ENCODE measurements at regions not wholly inside any gene's neighbourhood (a gene's known extent, or its start where the extent isn't known, plus 50 kb on each side); places are given as distances from the start of the nearest gene placed in this dataset.

DNA sequence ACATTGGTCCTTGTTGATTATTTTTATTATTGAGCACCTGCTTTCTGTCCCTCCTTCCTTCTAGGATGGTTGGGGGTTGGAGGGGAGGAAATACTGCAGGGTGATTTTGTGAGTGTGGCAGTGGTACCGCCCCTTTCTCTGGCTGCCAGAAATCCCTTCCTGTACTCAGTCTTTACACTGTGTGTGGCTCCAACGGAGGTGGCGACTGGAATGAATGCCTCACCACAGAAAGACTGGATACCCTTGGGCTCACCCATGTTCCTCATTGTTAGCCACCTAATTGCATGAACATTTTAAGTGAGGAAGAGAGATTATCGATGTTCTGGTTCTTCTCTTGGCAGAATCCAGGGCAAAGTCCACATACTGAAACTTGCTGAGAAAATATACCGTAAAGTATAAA is 272.0 kb upstream of the E2F7 start:
- DNase-seq (ENCODE audit: low spot score) = no peak
- intact Hi-C loops (cut with DNase I) = no loop called here

DNA sequence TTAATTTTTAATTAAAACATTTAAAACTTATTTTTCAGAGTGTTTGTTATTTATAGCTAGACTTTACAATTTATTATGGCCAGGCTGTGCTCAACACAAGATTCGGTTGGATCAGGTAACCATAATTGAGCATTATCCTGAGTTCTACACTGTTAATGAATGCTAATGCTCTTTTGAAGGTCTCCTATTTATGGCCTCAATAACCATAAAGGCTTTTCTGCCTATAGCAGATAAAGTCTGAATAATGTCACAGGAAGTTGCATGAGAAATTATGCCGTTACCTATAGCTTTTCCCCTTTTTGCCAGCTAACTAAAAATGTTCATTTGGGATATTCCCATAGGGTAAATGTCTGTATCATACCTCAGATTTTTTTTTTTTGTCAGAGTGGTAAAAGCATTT is 269.4 kb upstream of the E2F7 start:
- intact Hi-C loops (cut with DNase I) = no loop called here
- DNase-seq (ENCODE audit: low spot score) = no peak

DNA sequence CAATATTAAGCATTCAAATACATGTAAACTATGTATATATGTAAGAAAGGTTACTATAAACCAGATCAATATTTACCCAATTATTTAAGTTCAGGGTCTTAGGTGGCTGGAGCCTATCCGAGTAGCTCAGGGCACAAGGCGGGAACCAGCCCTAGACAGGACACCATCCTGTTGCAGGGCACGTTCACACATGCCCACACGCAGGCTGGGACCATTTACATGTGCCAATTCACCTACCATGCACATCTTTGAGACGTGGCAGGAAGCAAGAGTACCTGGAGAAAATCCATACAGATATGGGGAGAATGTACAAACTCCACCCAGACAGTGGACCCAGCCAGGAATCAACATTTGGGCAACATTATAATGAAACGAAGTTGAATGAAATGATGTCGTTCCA is 263.0 kb upstream of the E2F7 start:
- DNase-seq (ENCODE audit: low spot score) = no peak
- intact Hi-C loops (cut with DNase I) = no loop called here

DNA sequence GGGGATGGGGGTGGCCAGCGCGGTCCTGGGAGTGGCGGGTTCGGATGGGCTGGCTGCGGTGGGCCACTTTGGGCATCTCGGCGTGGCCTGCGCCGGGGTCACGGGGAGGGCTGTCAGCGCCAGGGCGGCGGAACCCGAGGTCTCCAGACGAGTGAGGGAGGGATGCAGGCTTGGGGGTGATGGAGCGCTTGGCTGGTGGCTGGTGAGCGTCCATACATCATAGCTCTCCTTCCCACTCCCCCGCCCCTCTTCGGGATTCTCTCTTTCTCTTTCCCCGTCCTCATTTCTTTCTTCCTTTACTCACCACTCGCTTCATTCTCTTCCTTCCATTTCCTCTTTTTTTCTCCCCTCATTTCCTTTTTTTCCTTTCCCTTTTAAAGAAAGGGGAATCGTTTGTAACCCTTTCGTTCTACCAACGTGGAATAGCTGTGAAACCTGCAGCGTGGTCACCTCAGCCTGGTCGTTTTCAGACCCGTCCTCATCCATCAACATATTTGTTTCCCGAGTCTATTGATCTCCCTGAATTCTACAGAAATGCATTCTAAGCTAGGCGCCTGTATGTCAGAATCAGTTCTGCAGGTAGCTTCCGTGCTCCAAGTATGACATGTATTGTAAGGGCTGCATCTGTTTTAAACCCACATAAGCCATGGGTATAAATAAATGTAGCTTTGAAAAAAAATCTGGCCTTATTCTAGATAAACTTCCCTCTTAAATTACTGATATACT is 260.3 kb upstream of the E2F7 start:
- no peak for DNase-seq (ENCODE audit: low spot score)
- intact Hi-C loops (cut with DNase I) = no loop called here

DNA sequence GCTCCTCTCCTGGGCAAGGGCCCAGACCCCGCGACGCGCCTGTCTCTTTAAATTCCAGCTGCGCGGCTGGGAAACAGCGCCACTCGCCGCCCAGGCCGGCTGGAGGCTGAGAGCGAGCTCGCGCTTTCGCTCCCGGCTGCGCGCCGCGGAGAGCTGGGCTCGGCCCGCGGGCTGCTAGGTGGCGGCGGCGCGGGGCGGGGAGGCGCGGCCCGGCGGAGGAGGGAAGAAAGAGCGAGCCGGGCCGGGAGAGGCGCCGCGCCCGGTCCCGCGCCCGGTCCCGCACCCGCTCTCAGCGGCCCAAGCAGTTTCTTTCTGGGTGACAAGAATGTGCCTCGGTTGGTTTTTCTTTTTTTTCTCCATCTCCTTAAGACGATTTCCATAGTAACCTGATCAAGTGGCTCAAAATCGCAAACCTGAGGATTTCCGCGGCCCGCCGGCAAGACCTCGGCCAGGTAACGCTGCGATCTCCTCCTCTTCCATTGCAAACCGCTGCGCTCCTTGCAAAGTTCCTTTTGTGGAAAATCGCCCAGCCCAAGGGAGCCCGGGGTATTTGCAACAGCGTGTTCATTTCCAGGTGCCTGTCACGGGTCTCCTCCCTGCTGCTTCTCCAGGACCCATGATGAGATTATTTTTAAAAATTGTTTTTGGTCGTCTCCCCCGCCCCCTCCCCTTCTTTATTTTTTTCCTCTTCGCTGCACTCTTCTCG is 259.5 kb upstream of the E2F7 start:
- intact Hi-C loops (cut with DNase I) = no loop called here
- DNase-seq (ENCODE audit: low spot score) = peak; percentile 83

DNA sequence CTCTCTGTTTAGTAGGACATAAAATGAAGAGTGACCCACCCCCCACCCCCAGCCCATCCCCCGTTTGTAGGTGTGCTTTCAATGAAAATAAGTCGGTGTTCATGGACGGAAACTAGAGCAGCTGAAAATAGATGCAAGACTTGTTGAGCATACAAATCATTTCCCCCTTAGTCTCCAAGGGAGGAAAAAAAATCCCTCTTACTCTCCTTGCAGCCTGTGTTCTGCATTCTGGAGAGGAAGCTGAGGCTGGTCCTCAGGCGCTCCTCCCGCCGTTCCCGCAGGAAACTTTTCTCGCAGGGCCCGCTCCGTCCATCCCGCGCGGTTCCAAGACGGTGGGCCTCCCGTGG is 259.0 kb upstream of the E2F7 start:
- intact Hi-C loops (cut with DNase I) = no loop called here
- DNase-seq (ENCODE audit: low spot score) = no peak

DNA sequence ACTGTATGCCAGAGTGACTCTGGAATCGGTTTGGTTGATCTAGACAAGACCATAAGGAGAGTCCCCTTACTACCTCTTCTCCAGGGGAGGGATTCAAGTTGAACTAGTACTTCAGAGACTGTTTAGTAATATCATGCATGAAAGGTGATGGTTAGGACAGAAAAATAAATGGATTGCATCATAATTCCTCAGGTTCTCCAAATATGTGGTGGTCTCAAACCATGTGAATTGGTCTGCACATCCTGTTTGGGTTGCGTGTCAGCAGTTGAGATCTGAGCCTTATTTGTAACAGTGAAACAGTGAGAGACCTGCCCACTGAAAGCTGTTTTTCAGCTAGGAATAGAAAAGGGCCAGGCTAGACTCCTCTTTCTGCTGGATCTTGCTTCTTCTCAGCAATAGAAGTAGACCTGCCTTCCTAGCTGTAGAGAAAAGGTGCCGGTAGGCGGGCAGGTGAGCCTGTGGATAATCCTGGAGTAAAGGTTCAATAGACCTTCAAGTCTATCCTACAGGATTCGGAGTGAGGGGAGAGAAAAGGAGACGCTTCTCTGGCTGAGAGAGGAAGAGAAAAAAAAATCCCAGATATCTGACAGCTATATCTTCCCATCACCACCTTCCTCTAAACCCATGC is 258.5 kb upstream of the E2F7 start:
- intact Hi-C loops (cut with DNase I) = no loop called here
- DNase-seq (ENCODE audit: low spot score) = no peak

DNA sequence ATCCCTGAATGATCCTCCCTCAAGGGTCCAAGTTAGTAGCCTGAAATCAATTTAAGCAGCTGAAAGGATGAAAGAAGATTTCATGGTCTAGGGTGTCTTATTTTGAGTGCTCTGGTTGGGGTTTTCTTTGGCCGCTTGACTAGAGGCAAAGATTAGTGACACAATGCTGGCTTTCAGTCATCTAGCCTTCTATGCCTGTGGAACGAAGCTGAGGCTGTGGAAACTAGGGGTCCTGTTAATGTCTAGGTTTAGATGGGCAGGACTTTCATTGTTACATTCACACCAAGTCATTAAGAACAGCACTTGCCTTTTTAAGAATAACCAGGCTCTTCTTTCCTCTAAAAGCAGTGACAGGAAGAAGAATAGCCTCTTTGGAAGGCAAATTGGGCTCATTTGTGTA is 253.8 kb upstream of the E2F7 start:
- intact Hi-C loops (cut with DNase I) = no loop called here
- DNase-seq (ENCODE audit: low spot score) = no peak

DNA sequence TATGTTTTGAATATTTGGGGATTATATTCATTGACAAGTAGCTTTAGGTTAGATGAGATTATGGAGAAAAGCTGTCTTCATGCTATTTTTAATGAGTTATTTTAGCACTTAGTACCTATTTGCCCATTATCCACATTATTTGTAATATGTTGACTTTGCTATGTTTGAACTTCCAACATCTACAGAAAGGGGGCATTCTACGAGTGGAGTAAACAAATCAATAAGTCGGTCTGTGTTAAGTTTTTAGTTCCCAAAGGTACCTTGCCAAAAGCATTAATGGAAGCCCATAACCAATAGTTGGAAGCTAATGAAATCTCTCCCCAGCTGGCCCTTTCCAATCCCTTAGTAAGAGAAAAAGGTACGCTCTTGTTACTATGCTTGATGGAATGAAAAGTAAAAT is 250.0 kb upstream of the E2F7 start:
- intact Hi-C loops (cut with DNase I) = no loop called here
- DNase-seq (ENCODE audit: low spot score) = no peak

DNA sequence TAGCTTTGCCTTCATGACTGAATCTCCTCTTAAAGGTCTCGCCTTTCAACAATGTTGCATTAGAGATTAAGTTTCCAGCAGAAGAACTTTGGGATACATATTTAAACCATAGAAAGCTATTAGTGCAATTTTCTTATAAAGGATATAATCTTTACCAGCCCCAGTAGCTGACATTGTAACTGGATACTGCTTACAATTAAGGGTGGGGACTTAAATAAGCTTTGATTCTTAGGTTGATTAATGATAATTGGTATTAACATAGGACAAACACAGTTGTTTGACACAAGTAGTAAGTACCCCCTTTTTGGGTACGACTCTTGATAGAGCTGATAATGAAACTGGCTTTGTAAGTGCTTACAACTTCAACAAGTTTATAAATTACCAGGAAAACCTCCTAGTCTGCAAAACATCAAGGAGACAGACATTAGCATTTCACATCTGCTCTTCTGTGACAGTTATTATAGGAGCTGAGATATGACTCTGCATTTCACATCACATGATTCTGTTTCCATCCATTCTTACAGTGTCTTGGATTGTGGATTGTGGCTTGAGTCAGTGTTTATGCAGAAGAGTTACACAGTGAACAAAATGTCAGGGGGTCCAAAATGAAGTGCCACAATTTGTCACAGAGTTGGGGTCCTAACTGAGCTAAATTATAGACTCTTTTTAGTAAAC is 249.1 kb upstream of the E2F7 start:
- no peak for DNase-seq (ENCODE audit: low spot score)
- intact Hi-C loops (cut with DNase I) = no loop called here

DNA sequence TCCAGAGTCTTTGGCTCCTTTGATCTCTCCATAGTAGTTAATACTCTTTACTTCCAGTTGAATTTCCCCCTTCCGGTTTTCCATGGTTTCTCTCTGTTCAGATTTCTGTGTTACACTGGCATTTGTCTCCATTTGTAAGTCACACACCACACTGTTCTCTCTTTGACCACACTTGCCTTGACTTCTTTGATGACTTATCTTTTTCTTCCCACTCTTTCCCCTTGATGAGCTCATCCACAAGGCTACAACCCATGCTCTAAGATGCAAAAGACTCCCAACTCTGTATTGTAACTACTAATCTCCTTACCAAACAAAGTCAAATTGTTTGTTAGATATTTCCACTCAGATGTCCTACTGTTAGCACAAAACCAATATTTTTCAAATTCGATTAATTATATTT is 242.7 kb upstream of the E2F7 start:
- intact Hi-C loops (cut with DNase I) = no loop called here
- no peak for DNase-seq (ENCODE audit: low spot score)

DNA sequence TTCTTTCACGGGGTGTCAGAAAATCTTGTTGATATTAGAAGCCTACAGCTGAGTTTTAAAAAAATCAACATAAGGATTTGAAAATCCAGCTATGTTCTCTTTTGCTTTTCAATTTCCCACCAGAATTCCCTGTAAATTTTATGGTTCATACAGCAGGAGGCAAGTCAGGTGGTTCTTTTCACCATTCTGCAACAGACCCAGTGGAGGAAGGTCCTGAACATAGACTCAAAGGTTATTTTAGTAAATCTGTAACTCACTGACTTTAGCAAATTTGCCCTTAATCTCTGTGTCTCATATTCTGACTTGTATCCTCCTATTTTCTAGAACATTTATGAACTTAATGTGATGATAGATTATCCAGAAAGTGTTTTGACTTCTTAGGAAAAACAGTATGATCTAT is 235.4 kb upstream of the E2F7 start:
- DNase-seq (ENCODE audit: low spot score) = no peak
- intact Hi-C loops (cut with DNase I) = no loop called here

DNA sequence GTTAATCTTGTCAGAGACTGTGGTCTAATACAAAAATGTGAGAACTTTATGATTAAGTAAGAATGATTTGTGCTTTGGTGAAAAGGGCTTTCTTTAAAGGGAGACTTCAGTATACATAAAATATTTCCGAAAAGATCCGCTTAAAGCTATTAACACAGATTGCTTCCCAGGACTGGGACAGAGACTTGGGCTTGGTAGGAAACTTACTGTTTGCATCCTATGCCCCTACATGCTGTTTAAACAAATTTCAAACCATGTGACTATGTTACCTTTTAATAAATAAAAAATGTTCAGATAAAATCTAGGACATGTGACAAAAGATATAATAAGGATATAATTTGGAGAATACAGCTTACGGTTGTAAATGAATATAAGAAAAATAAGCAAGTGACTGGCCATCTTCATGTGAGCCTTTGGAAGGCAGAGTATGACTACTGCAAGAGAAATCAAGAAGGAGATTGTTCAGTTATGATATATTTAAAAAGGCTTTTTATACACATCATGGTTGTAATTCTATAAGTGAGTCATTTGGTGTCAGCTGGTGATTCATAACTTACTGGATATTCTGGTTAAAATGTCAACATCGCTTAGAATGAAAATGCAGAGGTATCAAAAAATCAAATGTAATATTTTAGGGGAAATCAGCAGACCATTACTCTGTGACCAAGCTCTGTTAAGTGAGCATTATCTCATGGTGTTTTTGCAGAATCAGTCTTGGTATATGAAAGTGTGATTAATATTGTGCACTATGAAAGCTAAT is 234.7 kb upstream of the E2F7 start:
- no peak for DNase-seq (ENCODE audit: low spot score)
- intact Hi-C loops (cut with DNase I) = no loop called here

DNA sequence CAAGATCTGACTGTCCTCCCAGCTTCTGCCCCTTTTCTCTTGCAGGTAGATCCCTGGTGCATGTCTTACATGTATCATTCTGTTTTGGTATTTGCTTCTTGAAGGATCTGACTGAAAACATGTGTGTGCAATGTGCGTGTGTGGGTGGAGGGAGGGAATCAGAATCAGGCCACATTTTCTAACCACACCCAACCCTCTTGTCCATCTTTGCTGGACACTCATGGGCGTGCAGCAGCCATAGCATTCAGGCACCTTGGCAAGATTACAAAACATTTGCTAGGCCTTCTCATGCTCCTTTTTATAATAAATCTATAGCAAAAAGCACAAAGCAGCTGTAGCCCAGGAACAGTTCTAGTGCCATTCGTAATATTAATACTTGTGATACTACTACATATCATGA is 233.6 kb upstream of the E2F7 start:
- intact Hi-C loops (cut with DNase I) = no loop called here
- no peak for DNase-seq (ENCODE audit: low spot score)

DNA sequence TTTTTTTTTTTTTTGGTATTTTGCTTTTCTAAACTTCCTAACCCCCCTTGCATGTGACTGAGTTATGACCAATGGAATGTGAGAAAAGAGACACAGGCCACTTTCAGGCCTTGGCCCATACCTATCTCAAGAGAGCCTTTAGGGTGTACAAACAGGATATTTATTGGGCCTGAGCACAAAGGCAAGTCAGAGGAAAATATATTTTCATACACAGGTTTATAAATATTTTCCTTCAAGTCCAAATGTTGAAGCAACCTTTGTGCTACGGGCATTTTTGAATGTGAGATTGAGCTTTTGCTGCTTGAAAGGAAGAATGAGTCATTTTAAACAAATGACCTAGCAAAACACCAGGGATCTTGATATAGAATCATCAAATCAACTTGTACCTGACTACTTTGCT is 228.6 kb upstream of the E2F7 start:
- intact Hi-C loops (cut with DNase I) = no loop called here
- no peak for DNase-seq (ENCODE audit: low spot score)

DNA sequence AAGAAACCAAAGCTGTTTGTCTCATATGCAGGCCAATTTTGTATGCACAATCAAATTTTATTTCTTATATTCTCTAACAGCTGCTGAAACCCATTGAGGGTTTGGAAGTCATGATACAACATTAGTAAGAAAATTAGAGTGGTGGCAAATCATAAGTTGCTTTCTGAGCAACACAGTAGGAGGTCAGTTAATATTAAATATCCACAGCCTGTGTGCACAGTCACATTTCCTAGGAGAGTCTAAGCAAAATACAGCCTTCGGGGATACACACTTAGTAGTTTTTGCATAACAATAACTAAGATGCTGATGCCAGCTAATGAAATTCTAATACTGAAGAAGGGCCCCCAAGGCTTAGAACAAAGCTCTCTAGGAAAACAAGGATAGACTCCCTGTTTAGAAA is 209.6 kb upstream of the E2F7 start:
- DNase-seq (ENCODE audit: low spot score) = no peak
- intact Hi-C loops (cut with DNase I) = no loop called here

DNA sequence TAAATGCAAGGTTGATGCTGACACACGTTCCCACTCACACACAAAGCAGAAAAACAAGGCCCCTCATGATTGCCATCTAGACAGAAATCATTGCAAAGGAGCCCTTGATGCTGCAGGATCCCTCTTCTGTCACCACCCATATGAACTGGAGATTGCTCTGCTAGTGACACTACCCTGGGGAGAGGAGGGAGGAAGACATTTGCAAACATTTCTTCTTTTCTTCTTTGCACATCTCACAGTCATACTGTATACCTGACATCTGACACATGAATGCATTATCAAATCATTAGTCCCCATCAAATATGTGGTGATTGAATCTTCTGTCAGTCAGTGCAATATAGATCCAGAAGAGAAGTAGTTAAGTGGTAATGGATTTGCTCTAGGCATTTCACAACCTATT is 208.5 kb upstream of the E2F7 start:
- no peak for DNase-seq (ENCODE audit: low spot score)
- intact Hi-C loops (cut with DNase I) = no loop called here

DNA sequence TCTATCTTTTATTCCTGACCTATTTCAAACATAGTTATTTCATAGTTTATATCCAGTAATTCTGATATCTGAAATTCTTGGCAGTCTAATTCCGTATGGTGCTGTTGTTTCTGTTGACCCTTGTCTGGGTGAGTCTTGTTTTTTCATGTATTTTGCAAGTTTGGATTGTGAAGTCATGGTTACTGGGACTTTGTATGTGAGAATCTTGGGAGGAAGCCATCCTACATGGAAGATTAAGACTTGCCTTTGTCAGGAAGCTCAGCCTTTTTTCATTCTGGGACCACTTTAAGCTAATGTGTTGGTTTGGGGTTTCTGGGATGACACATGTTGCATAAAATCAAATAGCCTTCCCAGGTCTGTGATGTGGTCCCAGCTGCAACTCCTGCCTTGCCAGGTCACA is 191.6 kb upstream of the E2F7 start:
- DNase-seq (ENCODE audit: low spot score) = no peak
- intact Hi-C loops (cut with DNase I) = no loop called here

DNA sequence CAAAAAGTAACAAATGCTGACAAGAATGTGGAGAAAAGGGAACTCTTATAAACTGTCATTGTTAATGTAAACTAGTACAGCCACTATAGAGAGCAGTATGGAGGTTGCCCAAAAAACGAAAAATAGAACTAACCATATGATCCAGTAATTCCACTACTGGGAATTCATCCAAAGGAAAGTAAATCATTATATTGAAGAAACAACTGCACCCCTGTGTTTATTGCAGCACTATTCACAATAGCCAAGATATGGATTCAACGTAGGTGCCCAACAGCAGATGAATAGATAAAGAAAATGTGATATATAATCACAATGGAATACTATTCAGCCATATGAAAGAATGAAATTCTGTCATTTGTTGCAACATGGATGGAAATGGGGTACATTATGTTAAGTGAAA is 188.0 kb upstream of the E2F7 start:
- intact Hi-C loops (cut with DNase I) = no loop called here
- no peak for DNase-seq (ENCODE audit: low spot score)

DNA sequence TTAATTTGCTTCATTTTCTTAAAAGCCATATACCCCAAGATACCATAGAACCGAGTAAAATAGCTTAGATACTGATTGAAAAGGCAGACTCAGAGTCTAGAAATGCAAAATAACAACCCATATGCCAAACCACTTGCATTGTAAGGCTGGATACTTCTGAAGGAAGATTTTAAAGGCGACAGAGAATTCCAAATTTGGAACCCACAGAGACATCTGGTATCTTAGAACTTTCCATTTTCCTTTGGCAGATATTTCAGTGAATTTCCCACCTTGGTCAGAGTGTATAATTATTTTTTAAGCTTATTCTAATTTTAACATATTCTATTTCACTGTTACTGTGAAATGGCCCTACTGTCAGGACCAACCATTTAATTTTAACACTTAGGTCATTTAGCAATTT is 186.4 kb upstream of the E2F7 start:
- intact Hi-C loops (cut with DNase I) = no loop called here
- no peak for DNase-seq (ENCODE audit: low spot score)

Data from cardiac septum (tissue), 1 donor.